SK-N-SH (cell line): ENCODE measurements at regions not wholly inside any gene's neighbourhood (a gene's known extent, or its start where the extent isn't known, plus 50 kb on each side); places are given as distances from the start of the nearest gene placed in this dataset.

Source experiments
- CTCF ChIA-PET: fragments of 300-600, 350-600 bp; formaldehyde crosslinking; extraction: SDS; loops from one replicate; lab custom pipeline; 2021; lab: Yijun Ruan, JAX
- POLR2A ChIA-PET: fragments of 350-600 bp; sonication (Branson Sonifier 250); formaldehyde crosslinking; extraction: SDS; loops from one replicate; lab custom pipeline; 2020; ENCODE audit warnings: antibody characterized with exemption, inconsistent platforms; lab: Yijun Ruan, JAX
- DNase-seq: peaks from one replicate; pipeline ENCODE4 v3.0.0; 2012
- H2AFZ ChIP-seq: fragments of 200-600 bp; sonication (generic); 2 replicates; pipeline ENCODE4 v1.8.1; 2016; ENCODE audit warnings: antibody characterized with exemption, mild to moderate bottlenecking, low read depth
- H3F3A ChIP-seq: fragments of 200-600 bp; sonication (generic); replicated peaks from 2 replicates; pipeline ENCODE3; 2016; ENCODE audit warnings: antibody characterized with exemption, mild to moderate bottlenecking; ENCODE audit not compliant: insufficient read depth
- H3K27ac ChIP-seq, 2 experiments: fragments of 200-500 bp in 1 of 2; fragments of 200-600 bp in 1 of 2; sonication (Bioruptor generic) in 1 of 2; sonication (generic), shearing (Covaris generic) in 1 of 2; 2 replicates each; pipeline versions ENCODE4 v1.5.1 to v1.6.1; 2014 to 2016; ENCODE audit warnings: low read depth in 2 of 2, inconsistent platforms in 1 of 2, low read length in 1 of 2, mild to moderate bottlenecking in 1 of 2, mixed read lengths in 1 of 2
- H3K27me3 ChIP-seq: fragments of 200-600 bp; sonication (generic), shearing (Covaris generic); 2 replicates; pipeline ENCODE4 v1.6.1; 2016; ENCODE audit warnings: mixed run types; ENCODE audit not compliant: insufficient read depth
- H3K36me3 ChIP-seq, 2 experiments: fragments of 200-500 bp in 1 of 2; fragments of 200-600 bp in 1 of 2; sonication (Bioruptor generic) in 1 of 2; sonication (generic) in 1 of 2; replicated peaks in 1 of 2; 2 replicates each; pipeline versions ENCODE3 to v1.5.1; 2014 to 2016; ENCODE audit warnings: low read length in 1 of 2, mild to moderate bottlenecking in 1 of 2; ENCODE audit not compliant: insufficient read depth in 2 of 2, control insufficient read depth in 1 of 2
- H3K4me1 ChIP-seq, 2 experiments: fragments of 200-500 bp in 1 of 2; fragments of 200-600 bp in 1 of 2; sonication (Bioruptor generic) in 1 of 2; sonication (generic), shearing (Covaris generic) in 1 of 2; 2 replicates each; pipeline versions ENCODE4 v1.5.1 to v1.6.1; 2014 to 2016; ENCODE audit warnings: low read depth in 1 of 2, low read length in 1 of 2, mixed run types in 1 of 2; ENCODE audit not compliant: insufficient read depth in 2 of 2, control insufficient read depth in 1 of 2
- H3K4me2 ChIP-seq: fragments of 200-600 bp; sonication (generic), shearing (Covaris generic); 2 replicates; pipeline ENCODE4 v1.6.1; 2017; ENCODE audit warnings: mixed run types
- H3K4me3 ChIP-seq, 2 experiments: fragments of 200-500 bp in 1 of 2; fragments of 200-600 bp in 1 of 2; sonication (Bioruptor generic) in 1 of 2; sonication (generic), shearing (Covaris generic) in 1 of 2; 2 replicates each; pipeline versions ENCODE4 v1.5.1 to v1.8.1; 2014 to 2016; ENCODE audit warnings: low read depth in 2 of 2, inconsistent platforms in 1 of 2, low read length in 1 of 2, mild to moderate bottlenecking in 1 of 2, mixed read lengths in 1 of 2, moderate library complexity in 1 of 2
- H3K79me2 ChIP-seq: fragments of 200-600 bp; sonication (generic); 2 replicates; pipeline ENCODE4 v1.8.1; 2017; ENCODE audit warnings: mild to moderate bottlenecking; ENCODE audit not compliant: insufficient read depth
- H3K9ac ChIP-seq: fragments of 200-600 bp; sonication (generic); 2 replicates; pipeline ENCODE4 v1.6.1; 2017; ENCODE audit warnings: mixed run types
- H3K9me2 ChIP-seq: fragments of 200-600 bp; sonication (generic); 2 replicates; pipeline ENCODE4 v1.6.1; 2017; ENCODE audit warnings: mixed run types
- H3K9me3 ChIP-seq: fragments of 200-600 bp; sonication (generic); 2 replicates; pipeline ENCODE4 v1.6.1; 2017; ENCODE audit warnings: mixed run types, mild to moderate bottlenecking, moderate library complexity
- H4K20me1 ChIP-seq: fragments of 200-600 bp; sonication (generic); 2 replicates; pipeline ENCODE4 v1.6.1; 2017; ENCODE audit warnings: mild to moderate bottlenecking, mixed run types; ENCODE audit not compliant: insufficient read depth
- CHD2 ChIP-seq: fragments of 150-350 bp; IDR thresholded peaks from 2 replicates; pipeline ENCODE4 v1.6.1; 2018; ENCODE audit warnings: low read length; ENCODE audit not compliant: partially characterized antibody
- EP300 ChIP-seq, 2 experiments: IDR thresholded peaks; 2 replicates each; pipeline versions ENCODE4 v1.4.0 to v1.6.1; 2012; ENCODE audit warnings: borderline replicate concordance in 1 of 2, low read depth in 1 of 2, low read length in 1 of 2
- EZH2phosphoT487 ChIP-seq: fragments of 200-600 bp; sonication (generic); IDR thresholded peaks from 2 replicates; pipeline ENCODE4 v1.6.1; 2017; ENCODE audit warnings: low read depth, mixed run types, mild to moderate bottlenecking, antibody characterized with exemption, moderate library complexity, borderline replicate concordance
- FOSL2 ChIP-seq: IDR thresholded peaks from 2 replicates; pipeline ENCODE4 v1.4.0; 2012; ENCODE audit warnings: low read depth, mild to moderate bottlenecking, moderate library complexity, borderline replicate concordance
- FOXM1 ChIP-seq: IDR thresholded peaks from 2 replicates; pipeline ENCODE4 v1.4.0; 2012; ENCODE audit warnings: low read depth, mild to moderate bottlenecking
- GABPA ChIP-seq: IDR thresholded peaks from 2 replicates; pipeline ENCODE4 v1.4.0; 2012; ENCODE audit warnings: low read depth, mild to moderate bottlenecking
- GATA2 ChIP-seq: sonication (generic); formaldehyde crosslinking; IDR thresholded peaks from 2 replicates; pipeline ENCODE4 v1.5.0; 2020; ENCODE audit warnings: mild to moderate bottlenecking, missing genetic modification reagents
- NFIC ChIP-seq: IDR thresholded peaks from 2 replicates; pipeline ENCODE4 v1.4.0; 2012; ENCODE audit warnings: borderline replicate concordance
- RCOR1 ChIP-seq: fragments of 150-350 bp; IDR thresholded peaks from 2 replicates; pipeline ENCODE4 v1.6.1; 2017; ENCODE audit warnings: antibody characterized with exemption, low read length
- SIN3A ChIP-seq: IDR thresholded peaks from 2 replicates; pipeline ENCODE4 v1.6.1; 2012; ENCODE audit warnings: low read depth, mild to moderate bottlenecking, low read length, moderate library complexity, borderline replicate concordance
- SMC3 ChIP-seq: IDR thresholded peaks from 2 replicates; pipeline ENCODE4 v1.6.1; 2012; ENCODE audit warnings: low read depth, low read length, improper control_type of control experiment
- TEAD4 ChIP-seq: IDR thresholded peaks from 2 replicates; pipeline ENCODE4 v1.4.0; 2012; ENCODE audit warnings: mild to moderate bottlenecking, borderline replicate concordance; ENCODE audit not compliant: insufficient read depth
- YY1 ChIP-seq: IDR thresholded peaks from 2 replicates; pipeline ENCODE4 v1.4.0; 2012; ENCODE audit warnings: low read depth, mild to moderate bottlenecking
- WGBS: methylation state at CpG from one replicate; pipeline ENCODE4 v1.1.6; 2017; ENCODE audit warnings: low lambda C conversion rate; 5-methylcytosine and 5-hydroxymethylcytosine counted together
- TF ChIP-seq, protein P1 (sequence below): IDR thresholded peaks from 2 replicates; pipeline ENCODE4 v1.4.0; 2012; ENCODE audit warnings: low read depth, borderline replicate concordance
- TF ChIP-seq, protein P2 (sequence below): fragments of 200-600 bp; sonication (generic); IDR thresholded peaks from 2 replicates; pipeline ENCODE4 v1.6.1; 2017; ENCODE audit warnings: antibody characterized with exemption, mild to moderate bottlenecking, moderate library complexity
- TF ChIP-seq, protein P3 (sequence below): fragments of 150-350 bp; IDR thresholded peaks from 2 replicates; pipeline ENCODE4 v1.6.1; 2017; ENCODE audit warnings: antibody characterized with exemption, low read length, low read depth, borderline replicate concordance

DNA sequence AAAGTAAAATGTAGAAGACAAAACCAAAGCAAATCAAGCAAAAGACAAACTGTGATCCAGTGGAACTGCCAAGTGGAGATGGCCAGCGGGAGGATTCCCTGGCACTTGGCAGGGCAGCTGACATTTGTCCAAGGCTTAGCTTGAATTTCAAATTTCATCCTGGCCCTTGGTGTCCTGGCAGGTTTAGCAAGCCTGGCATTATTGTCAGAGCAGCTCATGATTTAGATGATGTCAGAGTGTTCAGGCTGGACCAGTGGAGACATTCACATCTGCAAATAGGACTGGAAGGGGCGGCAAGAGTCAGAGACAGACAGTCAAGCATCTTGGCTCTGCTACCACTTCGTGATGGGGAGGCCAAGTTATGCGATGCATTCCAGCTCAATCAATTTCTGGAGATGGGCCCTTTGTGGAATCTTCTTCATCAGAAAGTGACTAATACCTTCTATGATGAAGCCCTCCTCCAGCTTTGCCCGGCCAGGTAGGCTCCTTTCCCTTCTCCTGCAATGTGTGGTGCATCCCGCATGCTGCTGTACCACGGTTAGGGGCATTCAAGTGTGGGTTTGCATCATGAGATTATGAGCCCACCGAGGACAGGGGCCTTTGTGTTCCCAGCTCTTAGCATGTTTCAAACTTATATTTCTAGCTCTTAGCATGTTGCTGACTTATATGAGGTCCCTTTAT lies 199.7 kb downstream of the ANKRD30B start:
- Histone ChIP-seq H3K79me2 (no peaks in the 10 kb centered on the region), H3K9me3 (no peaks in the 10 kb centered on the region), H3K36me3 (no peaks in the 10 kb centered on the region), H2AFZ (no peak overlapping the region), H3F3A (no peaks in the 10 kb centered on the region), H3K4me3 (no peak overlapping the region), H3K4me2 (no peak overlapping the region), H3K27ac (no peak overlapping the region), H3K9ac (no peak overlapping the region), H3K9me2 (no peaks in the 10 kb centered on the region), H3K4me1 (no peaks in the 10 kb centered on the region), H4K20me1 (no peaks in the 10 kb centered on the region)
- 3% methylated on average over 6 of the region's 8 CpGs for WGBS
- POLR2A ChIA-PET = no interaction called here
- DNase-seq = no peak
- no peak for TF ChIP-seq RCOR1
- TF ChIP-seq SMC3 = no peak
- no peak for TF ChIP-seq GABPA
- no peak for TF ChIP-seq FOSL2
- TF ChIP-seq GATA2 = no peak
- TF ChIP-seq, protein P1, sequence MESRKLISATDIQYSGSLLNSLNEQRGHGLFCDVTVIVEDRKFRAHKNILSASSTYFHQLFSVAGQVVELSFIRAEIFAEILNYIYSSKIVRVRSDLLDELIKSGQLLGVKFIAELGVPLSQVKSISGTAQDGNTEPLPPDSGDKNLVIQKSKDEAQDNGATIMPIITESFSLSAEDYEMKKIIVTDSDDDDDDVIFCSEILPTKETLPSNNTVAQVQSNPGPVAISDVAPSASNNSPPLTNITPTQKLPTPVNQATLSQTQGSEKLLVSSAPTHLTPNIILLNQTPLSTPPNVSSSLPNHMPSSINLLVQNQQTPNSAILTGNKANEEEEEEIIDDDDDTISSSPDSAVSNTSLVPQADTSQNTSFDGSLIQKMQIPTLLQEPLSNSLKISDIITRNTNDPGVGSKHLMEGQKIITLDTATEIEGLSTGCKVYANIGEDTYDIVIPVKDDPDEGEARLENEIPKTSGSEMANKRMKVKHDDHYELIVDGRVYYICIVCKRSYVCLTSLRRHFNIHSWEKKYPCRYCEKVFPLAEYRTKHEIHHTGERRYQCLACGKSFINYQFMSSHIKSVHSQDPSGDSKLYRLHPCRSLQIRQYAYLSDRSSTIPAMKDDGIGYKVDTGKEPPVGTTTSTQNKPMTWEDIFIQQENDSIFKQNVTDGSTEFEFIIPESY = no peak
- TF ChIP-seq, protein P2, sequence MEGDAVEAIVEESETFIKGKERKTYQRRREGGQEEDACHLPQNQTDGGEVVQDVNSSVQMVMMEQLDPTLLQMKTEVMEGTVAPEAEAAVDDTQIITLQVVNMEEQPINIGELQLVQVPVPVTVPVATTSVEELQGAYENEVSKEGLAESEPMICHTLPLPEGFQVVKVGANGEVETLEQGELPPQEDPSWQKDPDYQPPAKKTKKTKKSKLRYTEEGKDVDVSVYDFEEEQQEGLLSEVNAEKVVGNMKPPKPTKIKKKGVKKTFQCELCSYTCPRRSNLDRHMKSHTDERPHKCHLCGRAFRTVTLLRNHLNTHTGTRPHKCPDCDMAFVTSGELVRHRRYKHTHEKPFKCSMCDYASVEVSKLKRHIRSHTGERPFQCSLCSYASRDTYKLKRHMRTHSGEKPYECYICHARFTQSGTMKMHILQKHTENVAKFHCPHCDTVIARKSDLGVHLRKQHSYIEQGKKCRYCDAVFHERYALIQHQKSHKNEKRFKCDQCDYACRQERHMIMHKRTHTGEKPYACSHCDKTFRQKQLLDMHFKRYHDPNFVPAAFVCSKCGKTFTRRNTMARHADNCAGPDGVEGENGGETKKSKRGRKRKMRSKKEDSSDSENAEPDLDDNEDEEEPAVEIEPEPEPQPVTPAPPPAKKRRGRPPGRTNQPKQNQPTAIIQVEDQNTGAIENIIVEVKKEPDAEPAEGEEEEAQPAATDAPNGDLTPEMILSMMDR = no peak
- TF ChIP-seq EZH2phosphoT487 = no peak
- TF ChIP-seq EP300 (IDR thresholded peaks at IDR 0.05; ENCODE audit: borderline replicate concordance in 1 of 2, low read depth in 1 of 2, low read length in 1 of 2) = no peak
- TF ChIP-seq SIN3A = no peak
- TF ChIP-seq FOXM1 = no peak
- no peak for TF ChIP-seq TEAD4
- TF ChIP-seq NFIC = no peak
- TF ChIP-seq CHD2 = no peak
- no peak for TF ChIP-seq YY1
- TF ChIP-seq, protein P3, sequence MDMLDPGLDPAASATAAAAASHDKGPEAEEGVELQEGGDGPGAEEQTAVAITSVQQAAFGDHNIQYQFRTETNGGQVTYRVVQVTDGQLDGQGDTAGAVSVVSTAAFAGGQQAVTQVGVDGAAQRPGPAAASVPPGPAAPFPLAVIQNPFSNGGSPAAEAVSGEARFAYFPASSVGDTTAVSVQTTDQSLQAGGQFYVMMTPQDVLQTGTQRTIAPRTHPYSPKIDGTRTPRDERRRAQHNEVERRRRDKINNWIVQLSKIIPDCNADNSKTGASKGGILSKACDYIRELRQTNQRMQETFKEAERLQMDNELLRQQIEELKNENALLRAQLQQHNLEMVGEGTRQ = no peak
- TF ChIP-seq, all 33 proteins: peak for 0
- H3K27me3 ChIP-seq = peaks cover 18% of the 10 kb centered on the region; the same call in 1 of the 2 replicates
- CTCF ChIA-PET = no interaction called here
